Endothelial cell (in vitro differentiated cells): ENCODE measurements at regions not wholly inside any gene's neighbourhood (a gene's known extent, or its start where the extent isn't known, plus 50 kb on each side); places are given as distances from the start of the nearest gene placed in this dataset.

Experiments used
- DNase-seq: peaks from one replicate; pipeline ENCODE4 v3.0.0; 2021; ENCODE audit warnings: low spot score
- H3K27ac Mint-ChIP-seq: one replicate; pipeline ENCODE4 v1.8.0; 2021; ENCODE audit warnings: mixed read lengths, inconsistent platforms; ENCODE audit not compliant: unreplicated experiment
- H3K27me3 Mint-ChIP-seq: one replicate; pipeline ENCODE4 v1.8.0; 2021; ENCODE audit warnings: mild to moderate bottlenecking, moderate library complexity, mixed read lengths, inconsistent platforms; ENCODE audit not compliant: unreplicated experiment
- H3K36me3 Mint-ChIP-seq: one replicate; pipeline ENCODE4 v1.8.0; 2021; ENCODE audit warnings: mild to moderate bottlenecking, low read depth, mixed read lengths, inconsistent platforms; ENCODE audit not compliant: unreplicated experiment
- H3K4me1 Mint-ChIP-seq: one replicate; pipeline ENCODE4 v1.8.0; 2021; ENCODE audit warnings: mild to moderate bottlenecking, mixed read lengths, inconsistent platforms; ENCODE audit not compliant: unreplicated experiment
- H3K4me3 Mint-ChIP-seq: one replicate; pipeline ENCODE4 v1.8.0; 2021; ENCODE audit warnings: mild to moderate bottlenecking, mixed read lengths, inconsistent platforms; ENCODE audit not compliant: unreplicated experiment
- H3K9me3 Mint-ChIP-seq: one replicate; pipeline ENCODE4 v1.8.0; 2021; ENCODE audit warnings: mixed read lengths, inconsistent platforms; ENCODE audit not compliant: unreplicated experiment
- TF ChIP-seq, protein P1 (sequence below): fragments of 200-600 bp; sonication (generic); IDR thresholded peaks from one replicate; pipeline ENCODE4 v1.5.0; 2021; ENCODE audit warnings: antibody characterized with exemption; ENCODE audit not compliant: unreplicated experiment

DNA sequence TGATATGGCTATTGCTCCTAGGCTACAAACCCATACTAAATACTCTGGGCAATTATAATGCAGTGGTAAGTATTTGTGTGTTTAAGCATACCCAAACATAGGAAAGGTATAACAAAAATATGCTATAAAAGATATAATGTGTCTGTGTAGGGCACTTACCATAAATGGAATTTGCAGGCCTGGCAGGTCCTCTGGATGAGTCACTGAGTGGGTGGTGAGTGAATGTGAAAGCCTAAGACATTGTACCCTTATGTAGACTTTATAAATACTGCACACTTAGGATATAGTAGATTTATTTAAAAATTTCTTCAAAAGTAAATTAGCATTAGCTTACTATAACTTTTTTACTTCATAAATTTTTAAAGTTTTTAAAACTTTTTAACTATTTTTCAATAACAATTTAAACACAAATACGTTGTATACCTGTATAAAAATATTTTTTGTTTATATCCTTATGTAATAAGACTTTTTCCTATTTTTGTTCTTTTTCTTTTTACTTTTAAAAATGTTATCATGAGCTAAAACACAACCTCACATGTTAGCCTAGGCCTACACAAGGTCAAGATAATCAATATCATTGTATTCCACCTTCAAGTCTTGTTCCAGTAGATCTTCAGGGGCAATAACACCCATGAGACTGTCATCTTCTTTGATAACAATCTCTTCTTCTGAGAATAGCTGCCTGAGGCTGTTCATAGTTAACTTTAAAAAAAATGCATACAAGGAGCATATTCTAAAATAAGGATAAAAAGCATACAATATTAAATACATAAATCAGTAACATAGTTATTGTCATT lies 306.3 kb upstream of the RGS18 start:
- no peak overlapping the region for H3K4me3 Mint-ChIP-seq
- TF ChIP-seq, protein P1, sequence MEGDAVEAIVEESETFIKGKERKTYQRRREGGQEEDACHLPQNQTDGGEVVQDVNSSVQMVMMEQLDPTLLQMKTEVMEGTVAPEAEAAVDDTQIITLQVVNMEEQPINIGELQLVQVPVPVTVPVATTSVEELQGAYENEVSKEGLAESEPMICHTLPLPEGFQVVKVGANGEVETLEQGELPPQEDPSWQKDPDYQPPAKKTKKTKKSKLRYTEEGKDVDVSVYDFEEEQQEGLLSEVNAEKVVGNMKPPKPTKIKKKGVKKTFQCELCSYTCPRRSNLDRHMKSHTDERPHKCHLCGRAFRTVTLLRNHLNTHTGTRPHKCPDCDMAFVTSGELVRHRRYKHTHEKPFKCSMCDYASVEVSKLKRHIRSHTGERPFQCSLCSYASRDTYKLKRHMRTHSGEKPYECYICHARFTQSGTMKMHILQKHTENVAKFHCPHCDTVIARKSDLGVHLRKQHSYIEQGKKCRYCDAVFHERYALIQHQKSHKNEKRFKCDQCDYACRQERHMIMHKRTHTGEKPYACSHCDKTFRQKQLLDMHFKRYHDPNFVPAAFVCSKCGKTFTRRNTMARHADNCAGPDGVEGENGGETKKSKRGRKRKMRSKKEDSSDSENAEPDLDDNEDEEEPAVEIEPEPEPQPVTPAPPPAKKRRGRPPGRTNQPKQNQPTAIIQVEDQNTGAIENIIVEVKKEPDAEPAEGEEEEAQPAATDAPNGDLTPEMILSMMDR, result no peak
- H3K27ac Mint-ChIP-seq, result no peak overlapping the region

DNA sequence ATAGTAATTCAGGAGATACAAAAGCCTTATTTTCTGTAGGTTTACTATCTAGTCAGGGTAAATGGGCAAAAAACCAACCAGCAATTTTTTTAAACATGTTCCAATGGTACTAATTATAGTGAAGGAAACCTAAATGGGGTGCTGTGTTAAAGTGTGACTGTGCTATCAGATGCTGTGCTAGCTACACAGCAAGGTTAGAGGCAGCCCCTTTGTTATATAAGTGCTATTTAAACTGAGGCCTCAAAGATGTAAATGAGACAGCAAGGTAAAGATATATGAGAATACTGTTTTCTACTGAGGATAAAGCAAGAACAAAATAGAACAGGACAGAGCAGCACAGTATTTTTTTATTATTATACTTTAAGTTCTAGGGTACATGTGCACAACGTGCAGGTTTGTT lies 305.4 kb upstream of the RGS18 start:
- Mint-ChIP-seq H3K27ac (no peak overlapping the region), H3K27me3 (no peaks in the 10 kb centered on the region), H3K4me3 (no peak overlapping the region), H3K9me3 (no peaks in the 10 kb centered on the region), H3K4me1 (no peaks in the 10 kb centered on the region), H3K36me3 (no peaks in the 10 kb centered on the region)
- TF ChIP-seq, protein P1, result no peak
- DNase-seq, result no peak

More for the DNA sequence above, 306.3 kb upstream of the RGS18 start:
- DNase-seq, result no peak
- Mint-ChIP-seq H3K4me1 (no peaks in the 10 kb centered on the region), H3K36me3 (no peaks in the 10 kb centered on the region), H3K9me3 (no peaks in the 10 kb centered on the region), H3K27me3 (no peaks in the 10 kb centered on the region)

DNA sequence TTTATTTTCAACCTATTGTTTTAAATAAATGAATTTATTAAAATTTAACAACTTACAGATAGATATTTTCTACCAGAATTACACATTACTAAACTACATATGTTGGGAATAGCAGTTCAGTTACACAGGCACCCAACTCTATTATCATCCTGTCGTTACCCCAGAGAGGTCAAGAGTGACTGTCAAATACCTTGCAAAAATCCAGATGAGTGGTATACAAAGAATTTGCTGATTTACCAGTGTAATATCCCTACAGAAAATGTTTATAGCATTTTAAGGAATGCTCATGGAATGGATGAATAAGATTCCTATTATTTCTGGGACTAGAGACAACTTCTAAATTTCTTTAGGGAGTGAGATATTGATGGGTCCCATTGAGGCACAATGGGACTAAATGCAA lies 300.7 kb upstream of the RGS18 start:
- no peaks in the 10 kb centered on the region for H3K9me3 Mint-ChIP-seq
- no peak overlapping the region for H3K4me3 Mint-ChIP-seq
- no peaks in the 10 kb centered on the region for H3K4me1 Mint-ChIP-seq
- no peak for DNase-seq
- H3K36me3 Mint-ChIP-seq, result no peaks in the 10 kb centered on the region
- no peaks in the 10 kb centered on the region for H3K27me3 Mint-ChIP-seq
- H3K27ac Mint-ChIP-seq, result no peak overlapping the region
- TF ChIP-seq, protein P1, result no peak

DNA sequence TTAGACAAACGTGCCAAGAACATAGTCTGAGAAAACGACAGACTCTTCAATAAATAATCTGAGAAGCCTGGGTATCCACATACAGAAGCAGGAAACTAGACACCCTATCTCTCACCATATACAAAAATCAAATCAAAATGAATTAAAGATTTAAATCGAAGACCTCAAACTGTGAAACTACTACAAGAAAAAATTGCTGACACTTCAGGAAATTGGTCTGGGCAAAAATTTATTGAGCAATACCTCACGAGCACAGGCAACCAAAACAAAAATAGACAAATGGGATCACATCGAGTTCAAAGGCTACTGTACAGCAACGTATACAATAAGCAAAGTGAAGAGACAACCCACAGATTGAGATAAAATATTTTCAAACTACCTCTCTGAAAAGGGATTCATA lies 292.8 kb upstream of the RGS18 start:
- TF ChIP-seq, protein P1, result no peak
- H3K27me3 Mint-ChIP-seq, result peaks cover 1% of the 10 kb centered on the region
- no peaks in the 10 kb centered on the region for H3K36me3 Mint-ChIP-seq
- H3K4me1 Mint-ChIP-seq, result peaks cover 3% of the 10 kb centered on the region
- no peak overlapping the region for H3K27ac Mint-ChIP-seq
- no peaks in the 10 kb centered on the region for H3K9me3 Mint-ChIP-seq
- DNase-seq, result no peak
- no peak overlapping the region for H3K4me3 Mint-ChIP-seq

DNA sequence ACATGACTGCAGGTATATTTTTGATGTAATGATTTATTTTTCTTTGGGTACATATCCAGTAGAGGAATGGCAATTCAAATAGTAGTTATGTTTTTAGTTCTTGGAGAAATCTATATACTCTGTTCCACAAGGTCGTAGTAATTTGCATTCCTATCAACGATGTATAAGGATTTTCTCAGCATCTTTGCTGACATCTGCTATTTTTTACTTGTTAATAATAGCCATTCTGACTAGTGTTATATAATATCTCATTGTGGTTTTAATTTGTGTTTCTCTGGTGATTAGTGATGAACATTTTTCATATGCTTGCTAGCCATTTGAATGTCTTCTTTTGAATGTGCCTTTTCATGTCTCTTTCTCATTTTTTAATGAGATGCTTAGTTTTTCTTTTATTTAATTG lies 292.1 kb upstream of the RGS18 start:
- no peak for DNase-seq
- Mint-ChIP-seq H3K9me3 (no peaks in the 10 kb centered on the region), H3K36me3 (no peaks in the 10 kb centered on the region), H3K4me3 (no peak overlapping the region), H3K4me1 (peaks cover 3% of the 10 kb centered on the region), H3K27ac (no peak overlapping the region), H3K27me3 (peaks cover 1% of the 10 kb centered on the region)
- TF ChIP-seq, protein P1, result no peak
